Naive thymus-derived CD4-positive, alpha-beta T cell (primary cell): ENCODE measurements at regions not wholly inside any gene's neighbourhood (a gene's known extent, or its start where the extent isn't known, plus 50 kb on each side); places are given as distances from the start of the nearest gene placed in this dataset.

ENCODE experiments used
- ATAC-seq: fragments of 150-1000 bp; cut with Tn5 transposase; 2 replicates; pipeline ENCODE4 v1.10.0; 2021; ENCODE audit warnings: mild to moderate bottlenecking, moderate library complexity
- CTCF ChIA-PET: fragments of 350-600 bp; sonication (Branson Sonifier 250); formaldehyde crosslinking; loops from one replicate; lab custom pipeline; 2021; ENCODE audit warnings: antibody characterized with exemption; lab: Charles Lee
- POLR2A ChIA-PET: fragments of 350-600 bp; sonication (Branson Sonifier 250); formaldehyde crosslinking; loops from one replicate; lab custom pipeline; 2021; ENCODE audit warnings: antibody characterized with exemption, inconsistent platforms; lab: Charles Lee
- DNase-seq, 9 donors: peaks; one replicate each; pipeline versions ENCODE4 v3.0.0 to v3.0.0-alpha.2; 2020 to 2022; ENCODE audit warnings: mixed read lengths in 1 of 9
- H3K27ac ChIP-seq: one replicate; pipeline ENCODE4 v1.7.0; 2013; ENCODE audit warnings: mild to moderate bottlenecking, low read depth, low read length, moderate library complexity
- H3K27me3 ChIP-seq, 2 donors: one replicate each; pipeline ENCODE4 v1.7.0; 2013; ENCODE audit warnings: low read length in 2 of 2, mild to moderate bottlenecking in 2 of 2, moderate library complexity in 2 of 2; ENCODE audit not compliant: control insufficient read depth in 2 of 2, insufficient read depth in 2 of 2
- H3K36me3 ChIP-seq, 3 experiments: 1 replicate in 2 of 3; 2 replicates in 1 of 3; pipeline ENCODE4 v1.7.0; 2013; ENCODE audit warnings: low read length in 3 of 3, mild to moderate bottlenecking in 3 of 3, moderate library complexity in 1 of 3; ENCODE audit not compliant: insufficient read depth in 3 of 3, control insufficient read depth in 2 of 3
- H3K4me1 ChIP-seq, 2 donors: one replicate each; pipeline ENCODE4 v1.7.0; 2013; ENCODE audit warnings: low read length in 2 of 2, mild to moderate bottlenecking in 2 of 2, moderate library complexity in 1 of 2; ENCODE audit not compliant: control insufficient read depth in 2 of 2, insufficient read depth in 2 of 2
- H3K4me3 ChIP-seq: 2 replicates; pipeline ENCODE4 v1.7.0; 2013; ENCODE audit warnings: mild to moderate bottlenecking, low read length
- H3K9me3 ChIP-seq, 3 experiments: 1 replicate in 2 of 3; 2 replicates in 1 of 3; pipeline ENCODE4 v1.7.0; 2013; ENCODE audit warnings: low read length in 3 of 3; ENCODE audit not compliant: control insufficient read depth in 2 of 3
- H3K27ac Mint-ChIP-seq, 9 donors: one replicate each; pipeline ENCODE4 v1.8.0; 2020 to 2022; ENCODE audit warnings: mixed read lengths in 9 of 9, mild to moderate bottlenecking in 8 of 9, moderate library complexity in 5 of 9, inconsistent platforms in 2 of 9
- H3K27me3 Mint-ChIP-seq, 5 donors: one replicate each; pipeline ENCODE4 v1.8.0; 2021 to 2022; ENCODE audit warnings: mixed read lengths in 5 of 5, mild to moderate bottlenecking in 1 of 5
- H3K36me3 Mint-ChIP-seq, 5 donors: one replicate each; pipeline ENCODE4 v1.8.0; 2020 to 2022; ENCODE audit warnings: mixed read lengths in 5 of 5, mild to moderate bottlenecking in 3 of 5, inconsistent platforms in 1 of 5
- H3K4me1 Mint-ChIP-seq, 7 donors: one replicate each; pipeline ENCODE4 v1.8.0; 2020 to 2022; ENCODE audit warnings: mixed read lengths in 7 of 7, mild to moderate bottlenecking in 3 of 7, inconsistent platforms in 1 of 7
- H3K4me3 Mint-ChIP-seq, 10 donors: one replicate each; pipeline ENCODE4 v1.8.0; 2020 to 2022; ENCODE audit warnings: mild to moderate bottlenecking in 10 of 10, mixed read lengths in 10 of 10, moderate library complexity in 6 of 10, inconsistent platforms in 2 of 10
- H3K9me3 Mint-ChIP-seq, 11 donors: one replicate each; pipeline ENCODE4 v1.8.0; 2020 to 2022; ENCODE audit warnings: mixed read lengths in 11 of 11, mild to moderate bottlenecking in 4 of 11, inconsistent platforms in 1 of 11, moderate library complexity in 1 of 11
- intact Hi-C, 2 donors: fragments of 100-400 bp; cut with micrococcal nuclease; formaldehyde crosslinking; loops; one replicate each; pipeline ENCODE4 v1.15.1; 2023

- CTCF ChIA-PET: no interaction called here
- no peak overlapping the region for H3K27ac Mint-ChIP-seq
- no peaks in the 10 kb centered on the region for H3K36me3 Mint-ChIP-seq
These were observed 145.1 kb downstream of the UQCRFS1 start for GRCh38 chr19:29067831-29068230.

GRCh38 chr19:29062475-29063435 lies 150.2 kb downstream of the UQCRFS1 start:
- H3K9me3 Mint-ChIP-seq: peaks cover 0 to 16% (median 3%) of the 10 kb centered on the region in 11 donors

More at GRCh38 chr19:29067831-29068230, 145.1 kb downstream of the UQCRFS1 start:
- Histone ChIP-seq H3K4me1 (no peaks in the 10 kb centered on the region), H3K9me3 (peaks cover 0 to 3% (median 0%) of the 10 kb centered on the region in 3 experiments), H3K36me3 (no peaks in the 10 kb centered on the region), H3K4me3 (no peak overlapping the region), H3K27me3 (no peaks in the 10 kb centered on the region), H3K27ac (no peak overlapping the region)
- POLR2A ChIA-PET: no interaction called here
- ATAC-seq: no peak
- H3K4me3 Mint-ChIP-seq: no peak overlapping the region
- peaks cover 0 to 27% (median 4%) of the 10 kb centered on the region in 5 donors for H3K27me3 Mint-ChIP-seq
- intact Hi-C loops: no loop called here
- no peak for DNase-seq
- no peaks in the 10 kb centered on the region for H3K4me1 Mint-ChIP-seq
- peaks cover 0 to 23% (median 3%) of the 10 kb centered on the region in 11 donors for H3K9me3 Mint-ChIP-seq

GRCh38 chr19:29060813-29061364 lies 152.1 kb downstream of the UQCRFS1 start:
- Mint-ChIP-seq H3K4me3 (no peak overlapping the region), H3K4me1 (no peaks in the 10 kb centered on the region), H3K36me3 (no peaks in the 10 kb centered on the region), H3K9me3 (peaks cover 0 to 7% (median 0%) of the 10 kb centered on the region in 11 donors), H3K27ac (no peak overlapping the region), H3K27me3 (peaks cover 0 to 51% (median 15%) of the 10 kb centered on the region in 5 donors)
- Histone ChIP-seq H3K4me3 (no peak overlapping the region), H3K9me3 (no peaks in the 10 kb centered on the region), H3K27ac (no peak overlapping the region), H3K27me3 (no peaks in the 10 kb centered on the region), H3K4me1 (no peaks in the 10 kb centered on the region), H3K36me3 (no peaks in the 10 kb centered on the region)
- CTCF ChIA-PET: no interaction called here
- ATAC-seq (no peak), DNase-seq (no peak)
- POLR2A ChIA-PET: no interaction called here
- intact Hi-C loops: no loop called here

More at GRCh38 chr19:29062475-29063435, 150.2 kb downstream of the UQCRFS1 start:
- no peaks in the 10 kb centered on the region for H3K4me1 Mint-ChIP-seq
- no peak overlapping the region for H3K27ac Mint-ChIP-seq
- ATAC-seq (no peak), DNase-seq (no peak)
- H3K36me3 ChIP-seq: no peaks in the 10 kb centered on the region
- H3K4me1 ChIP-seq: no peaks in the 10 kb centered on the region
- H3K4me3 Mint-ChIP-seq: no peak overlapping the region
- intact Hi-C loops: no loop called here
- CTCF ChIA-PET: no interaction called here
- peaks cover 0 to 2% (median 0%) of the 10 kb centered on the region in 3 experiments for H3K9me3 ChIP-seq
- POLR2A ChIA-PET: no interaction called here
- no peak overlapping the region for H3K4me3 ChIP-seq
- no peak overlapping the region for H3K27ac ChIP-seq
- H3K27me3 Mint-ChIP-seq: peaks cover 0 to 58% (median 15%) of the 10 kb centered on the region in 5 donors
- no peaks in the 10 kb centered on the region for H3K27me3 ChIP-seq
- no peaks in the 10 kb centered on the region for H3K36me3 Mint-ChIP-seq

GRCh38 chr19:29056535-29056934 lies 156.4 kb downstream of the UQCRFS1 start:
- Mint-ChIP-seq H3K27ac (no peak overlapping the region), H3K27me3 (peaks cover 0 to 31% (median 8%) of the 10 kb centered on the region in 5 donors), H3K9me3 (peaks cover 0 to 5% (median 0%) of the 10 kb centered on the region in 11 donors), H3K4me1 (no peaks in the 10 kb centered on the region), H3K36me3 (no peaks in the 10 kb centered on the region), H3K4me3 (no peak overlapping the region)
- POLR2A ChIA-PET: no interaction called here
- DNase-seq (no peak), ATAC-seq (no peak)
- CTCF ChIA-PET: no interaction called here
- H3K27me3 ChIP-seq: no peaks in the 10 kb centered on the region
- intact Hi-C loops: no loop called here
- no peak overlapping the region for H3K27ac ChIP-seq
- H3K4me1 ChIP-seq: no peaks in the 10 kb centered on the region
- H3K9me3 ChIP-seq: no peaks in the 10 kb centered on the region
- H3K4me3 ChIP-seq: no peak overlapping the region
- no peaks in the 10 kb centered on the region for H3K36me3 ChIP-seq

GRCh38 chr19:29054886-29055675 lies 157.9 kb downstream of the UQCRFS1 start:
- H3K9me3 Mint-ChIP-seq: peaks cover 0 to 4% (median 0%) of the 10 kb centered on the region in 11 donors

GRCh38 chr19:29048873-29049272 lies 164.1 kb downstream of the UQCRFS1 start:
- Histone ChIP-seq H3K27me3 (no peaks in the 10 kb centered on the region), H3K4me3 (no peak overlapping the region), H3K27ac (no peak overlapping the region), H3K36me3 (no peaks in the 10 kb centered on the region), H3K4me1 (no peaks in the 10 kb centered on the region), H3K9me3 (no peaks in the 10 kb centered on the region)
- Mint-ChIP-seq H3K27ac (no peak overlapping the region), H3K36me3 (no peaks in the 10 kb centered on the region), H3K4me1 (no peaks in the 10 kb centered on the region), H3K27me3 (peaks cover 0 to 30% (median 4%) of the 10 kb centered on the region in 5 donors), H3K9me3 (peaks cover 0 to 5% (median 0%) of the 10 kb centered on the region in 11 donors), H3K4me3 (no peak overlapping the region)
- no peak for DNase-seq
- intact Hi-C loops: no loop called here
- ATAC-seq: no peak
- ChIA-PET POLR2A (interaction anchor here (0.6 kb wide), 1 partner anchor 8 kb away, joined by 3 read pairs; no protein-coding TSS in a partner anchor), CTCF (no interaction called here)

More at GRCh38 chr19:29054886-29055675, 157.9 kb downstream of the UQCRFS1 start:
- H3K4me1 Mint-ChIP-seq: no peaks in the 10 kb centered on the region
- Histone ChIP-seq H3K4me1 (no peaks in the 10 kb centered on the region), H3K27ac (no peak overlapping the region), H3K27me3 (no peaks in the 10 kb centered on the region), H3K4me3 (no peak overlapping the region), H3K9me3 (no peaks in the 10 kb centered on the region), H3K36me3 (no peaks in the 10 kb centered on the region)
- POLR2A ChIA-PET: no interaction called here
- CTCF ChIA-PET: no interaction called here
- H3K27me3 Mint-ChIP-seq: peaks cover 0 to 22% (median 7%) of the 10 kb centered on the region in 5 donors
- intact Hi-C loops: no loop called here
- no peak overlapping the region for H3K27ac Mint-ChIP-seq
- ATAC-seq (no peak), DNase-seq (no peak)
- H3K36me3 Mint-ChIP-seq: no peaks in the 10 kb centered on the region
- H3K4me3 Mint-ChIP-seq: no peak overlapping the region
